ENCODE measurements at regions not wholly inside any gene's neighbourhood (a gene's known extent, or its start where the extent isn't known, plus 50 kb on each side); places are given as distances from the start of the nearest gene placed in this dataset.
A peak's percentile ranks its signal among the peaks of the same experiment; 100 is the strongest.

- TF ChIP-seq NRF1 (conservative IDR thresholded peaks at IDR 0.05 in 1 of 2, IDR thresholded peaks at IDR 0.05 in 1 of 2) (no peak), ZNF212 (CRISPR knock-in tag; IDR thresholded peaks at IDR 0.05) (no peak), NFRKB (IDR thresholded peaks at IDR 0.05; ENCODE audit: low read depth) (no peak), ELF4 (CRISPR knock-in tag; IDR thresholded peaks at IDR 0.05) (0 out of 2 replicates have a peak, but pooled peaks have one; percentile 43), EGR1 (conservative IDR thresholded peaks at IDR 0.05) (no peak), CTCFL (IDR thresholded peaks at IDR 0.05; ENCODE audit: borderline replicate concordance, insufficient read depth, low read depth, low read length, poor library complexity, severe bottlenecking) (no peak), DIDO1 (tag; IDR thresholded peaks at IDR 0.05; ENCODE audit: low read depth) (no peak), MEIS2 (IDR thresholded peaks at IDR 0.05; ENCODE audit: partially characterized antibody) (no peak), CCNT2 (IDR thresholded peaks at IDR 0.05; ENCODE audit: borderline replicate concordance, extremely low read depth, insufficient read length, low read depth, low read length) (no peak), SIN3B (IDR thresholded peaks at IDR 0.05; ENCODE audit: low read depth) (no peak), RCOR1 (IDR thresholded peaks at IDR 0.05; ENCODE audit: borderline replicate concordance in 1 of 2, low read depth in 2 of 2, low read length in 2 of 2) (no peak), ZNF707 (CRISPR knock-in tag; conservative IDR thresholded peaks at IDR 0.05) (no peak), TEAD4 (IDR thresholded peaks at IDR 0.05; ENCODE audit: low read length) (no peak), TEAD4 (CRISPR knock-in tag; IDR thresholded peaks at IDR 0.05; ENCODE audit: borderline replicate concordance) (no peak), ETS2 (tag; IDR thresholded peaks at IDR 0.05; ENCODE audit: borderline replicate concordance, poor library complexity, severe bottlenecking) (no peak), TSC22D4 (tag; IDR thresholded peaks at IDR 0.05) (no peak), CSDE1 (IDR thresholded peaks at IDR 0.05) (no peak), MITF (IDR thresholded peaks at IDR 0.05) (no peak), TCF7 (IDR thresholded peaks at IDR 0.05; ENCODE audit: borderline replicate concordance) (no peak), LARP7 (IDR thresholded peaks at IDR 0.05) (no peak), MLLT1 (IDR thresholded peaks at IDR 0.05) (no peak), HIVEP1 (CRISPR knock-in tag; IDR thresholded peaks at IDR 0.05) (peak; percentile 65; the same call in 1 of the 2 replicates), NR2C2 (CRISPR knock-in tag; IDR thresholded peaks at IDR 0.05) (no peak), NR2C2 (tag; IDR thresholded peaks at IDR 0.05) (no peak), MAFG (tag; conservative IDR thresholded peaks at IDR 0.05) (no peak)
- TF ChIP-seq, protein P1, sequence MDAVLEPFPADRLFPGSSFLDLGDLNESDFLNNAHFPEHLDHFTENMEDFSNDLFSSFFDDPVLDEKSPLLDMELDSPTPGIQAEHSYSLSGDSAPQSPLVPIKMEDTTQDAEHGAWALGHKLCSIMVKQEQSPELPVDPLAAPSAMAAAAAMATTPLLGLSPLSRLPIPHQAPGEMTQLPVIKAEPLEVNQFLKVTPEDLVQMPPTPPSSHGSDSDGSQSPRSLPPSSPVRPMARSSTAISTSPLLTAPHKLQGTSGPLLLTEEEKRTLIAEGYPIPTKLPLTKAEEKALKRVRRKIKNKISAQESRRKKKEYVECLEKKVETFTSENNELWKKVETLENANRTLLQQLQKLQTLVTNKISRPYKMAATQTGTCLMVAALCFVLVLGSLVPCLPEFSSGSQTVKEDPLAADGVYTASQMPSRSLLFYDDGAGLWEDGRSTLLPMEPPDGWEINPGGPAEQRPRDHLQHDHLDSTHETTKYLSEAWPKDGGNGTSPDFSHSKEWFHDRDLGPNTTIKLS (IDR thresholded peaks at IDR 0.05; ENCODE audit: borderline replicate concordance, low read depth): no peak
Measured at GRCh38 chr3:170766253-170766652, 103.7 kb downstream of the RPL22L1 start (continued).

Measured in K562 (cell line).